ENCODE measurements at regions not wholly inside any gene's neighbourhood (a gene's known extent, or its start where the extent isn't known, plus 50 kb on each side); places are given as distances from the start of the nearest gene placed in this dataset.

- TF ChIP-seq CTCF (conservative IDR thresholded peaks at IDR 0.05; ENCODE audit: low read length) (no peak), EZH2phosphoT487 (IDR thresholded peaks at IDR 0.05; ENCODE audit: borderline replicate concordance, low read depth, low read length) (no peak)
Measured at GRCh38 chr5:17143335-17143734, 74.1 kb upstream of the BASP1 start.

Data from OCI-LY7 (cell line).